Endothelial cell of umbilical vein (primary cell): ENCODE measurements at regions not wholly inside any gene's neighbourhood (a gene's known extent, or its start where the extent isn't known, plus 50 kb on each side); places are given as distances from the start of the nearest gene placed in this dataset.

Experiments used
- BruUV-seq: library from RNA; stranded (reverse); fragments of 400-500 nt; replicated peaks from 2 replicates; lab custom pipeline; 2021; lab: Mats Ljungman, UMichigan
- CTCF ChIA-PET: fragments of 300-600, 350-600 bp; sonication (Branson Sonifier 250); formaldehyde crosslinking; loops from one replicate; lab custom pipeline; 2021; ENCODE audit warnings: antibody characterized with exemption, inconsistent platforms; lab: Charles Lee
- POLR2A ChIA-PET: fragments of 300-600, 350-600 bp; sonication (Branson Sonifier 250); formaldehyde crosslinking; loops from one replicate; lab custom pipeline; 2021; ENCODE audit warnings: antibody characterized with exemption, inconsistent platforms; lab: Charles Lee
- DNase-seq: peaks from one replicate; pipeline ENCODE4 v3.0.0-alpha.2; 2011; ENCODE audit warnings: low read depth, low spot score
- FAIRE-seq: peaks from 2 replicates; lab custom pipeline; 2011; peaks lifted over from hg19 to GRCh38; lab: Jason Lieb, UNC
- H2AFZ ChIP-seq: 2 replicates; pipeline ENCODE4 v1.6.0; 2012; ENCODE audit warnings: low read depth, low read length, control low read depth, inconsistent platforms
- H3K27ac ChIP-seq: 2 replicates; pipeline ENCODE4 v1.5.1; 2011; ENCODE audit warnings: low read depth, mild to moderate bottlenecking, control low read depth, low read length, moderate library complexity; ENCODE audit not compliant: insufficient read depth
- H3K27me3 ChIP-seq, 2 experiments: 2 replicates each; pipeline versions ENCODE4 v1.6.0 to v1.6.1; 2011; ENCODE audit warnings: low read length in 2 of 2, mixed read lengths in 1 of 2; ENCODE audit not compliant: control insufficient read depth in 2 of 2, insufficient read depth in 2 of 2
- H3K36me3 ChIP-seq, 2 experiments: 2 replicates in 1 of 2; 3 replicates in 1 of 2; pipeline ENCODE4 v1.5.1; 2011; ENCODE audit warnings: low read length in 2 of 2, mild to moderate bottlenecking in 1 of 2, moderate library complexity in 1 of 2; ENCODE audit not compliant: control insufficient read depth in 2 of 2, insufficient read depth in 2 of 2; ENCODE audit errors: extremely low read depth in 1 of 2
- H3K4me1 ChIP-seq: 3 replicates; pipeline ENCODE4 v1.5.1; 2011; ENCODE audit warnings: mild to moderate bottlenecking, low read length; ENCODE audit not compliant: control insufficient read depth, insufficient read depth; ENCODE audit errors: extremely low read depth
- H3K4me2 ChIP-seq: 2 replicates; pipeline ENCODE4 v1.6.1; 2011; ENCODE audit warnings: low read length, control low read depth, mixed read lengths; ENCODE audit not compliant: insufficient read depth
- H3K4me3 ChIP-seq, 3 experiments: fragments of 200-600 bp in 1 of 3; sonication (generic), shearing (Covaris generic) in 1 of 3; replicated peaks in 1 of 3; 2 replicates each; pipeline ENCODE4 v1.5.1; 2011 to 2016; ENCODE audit warnings: control low read depth in 3 of 3, low read length in 3 of 3, mild to moderate bottlenecking in 2 of 3, inconsistent platforms in 1 of 3, low read depth in 1 of 3, moderate library complexity in 1 of 3; ENCODE audit not compliant: insufficient read depth in 1 of 3
- H3K79me2 ChIP-seq: 2 replicates; pipeline ENCODE4 v1.6.0; 2012; ENCODE audit warnings: low read length, inconsistent platforms; ENCODE audit not compliant: control insufficient read depth, insufficient read depth
- H3K9ac ChIP-seq: replicated peaks from 2 replicates; pipeline ENCODE3; 2011; ENCODE audit warnings: low read length, control low read depth; ENCODE audit not compliant: insufficient read depth; ENCODE audit errors: extremely low read depth
- H3K9me1 ChIP-seq: replicated peaks from 3 replicates; pipeline ENCODE4 v1.6.0; 2011; ENCODE audit warnings: mild to moderate bottlenecking, low read length; ENCODE audit not compliant: control insufficient read depth, insufficient read depth; ENCODE audit errors: extremely low read depth
- H3K9me3 ChIP-seq: replicated peaks from 2 replicates; pipeline ENCODE4 v1.5.1; 2012; ENCODE audit warnings: low read length, inconsistent platforms; ENCODE audit not compliant: control insufficient read depth, insufficient read depth
- H4K20me1 ChIP-seq: replicated peaks from 2 replicates; pipeline ENCODE3; 2011; ENCODE audit warnings: mild to moderate bottlenecking, low read length; ENCODE audit not compliant: control insufficient read depth, insufficient read depth; ENCODE audit errors: extremely low read depth
- CTCF ChIP-seq, 2 donors: IDR thresholded peaks; 1 replicate in 1 of 2; 2 replicates in 1 of 2; pipeline ENCODE4 v1.5.1; 2011; ENCODE audit warnings: low read length in 2 of 2, mild to moderate bottlenecking in 2 of 2, moderate library complexity in 2 of 2, control low read depth in 1 of 2, inconsistent platforms in 1 of 2, low read depth in 1 of 2; ENCODE audit not compliant: insufficient read depth in 1 of 2; ENCODE audit errors: extremely low read depth in 1 of 2
- GATA2 ChIP-seq: IDR thresholded peaks from 2 replicates; pipeline ENCODE4 v1.7.0; 2011; ENCODE audit warnings: low read depth, mild to moderate bottlenecking, moderate library complexity, mixed read lengths, low read length; ENCODE audit not compliant: insufficient read length, insufficient read depth
- JUN ChIP-seq: IDR thresholded peaks from 2 replicates; pipeline ENCODE4 v1.6.1; 2011; ENCODE audit warnings: borderline replicate concordance, low read depth; ENCODE audit not compliant: insufficient read length, insufficient read depth
- MAX ChIP-seq: IDR thresholded peaks from 2 replicates; pipeline ENCODE4 v1.6.1; 2011; ENCODE audit not compliant: insufficient read depth, insufficient read length
- MYC ChIP-seq: IDR thresholded peaks from one replicate; pipeline ENCODE4 v1.6.1; 2011; ENCODE audit warnings: mild to moderate bottlenecking, low read depth, low read length
- POLR2A ChIP-seq: IDR thresholded peaks from 2 replicates; pipeline ENCODE4 v1.6.1; 2012; ENCODE audit warnings: low read depth, mild to moderate bottlenecking, control low read depth, low read length
- POLR2AphosphoS5 ChIP-seq: IDR thresholded peaks from 2 replicates; pipeline ENCODE4 v1.6.1; 2012; ENCODE audit warnings: low read depth, mild to moderate bottlenecking, control low read depth, low read length, moderate library complexity; ENCODE audit not compliant: insufficient read depth
- dilution Hi-C: fragments of 300-500 bp; cut with MboI; formaldehyde crosslinking; loops from one replicate; pipeline ENCODE4 v1.15.0; 2019; ENCODE audit warnings: low sequenced_read_pairs; ENCODE audit not compliant: extremely low pct_ligation_motif_present
- intact Hi-C: fragments of 100-400 bp; cut with micrococcal nuclease; formaldehyde crosslinking; loops from one replicate; pipeline ENCODE4 v1.10.0; 2022

GRCh38 chr13:87954091-87954490 is 282.9 kb downstream of the SLITRK5 start:
- FAIRE-seq (no peak), DNase-seq (no peak)
- dilution Hi-C loops = no loop called here
- H3K4me2 ChIP-seq = no peak overlapping the region
- H3K4me1 ChIP-seq = no peaks in the 10 kb centered on the region
- ChIA-PET CTCF (no interaction called here), POLR2A (no interaction called here)
- peaks cover 7% of the 10 kb centered on the region for H3K9me3 ChIP-seq
- H4K20me1 ChIP-seq = no peaks in the 10 kb centered on the region
- no peak overlapping the region for H3K4me3 ChIP-seq
- no peak overlapping the region for H2AFZ ChIP-seq
- TF ChIP-seq JUN = no peak
- no peak for TF ChIP-seq CTCF (IDR thresholded peaks at IDR 0.05; ENCODE audit: extremely low read depth in 1 of 2, insufficient read depth in 1 of 2, low read depth in 1 of 2, low read length in 2 of 2)
- H3K9ac ChIP-seq = no peak overlapping the region
- BruUV-seq = no TSS peak
- H3K9me1 ChIP-seq = no peaks in the 10 kb centered on the region
- no peaks in the 10 kb centered on the region for H3K36me3 ChIP-seq
- no peaks in the 10 kb centered on the region for H3K79me2 ChIP-seq
- no peak overlapping the region for H3K27ac ChIP-seq
- no peaks in the 10 kb centered on the region for H3K27me3 ChIP-seq
- intact Hi-C loops = loop anchor here (10.0 kb wide), 1 partner anchor 1939 kb away; no protein-coding TSS in a partner anchor

GRCh38 chr13:87961546-87961945 is 290.4 kb downstream of the SLITRK5 start:
- Histone ChIP-seq H3K4me3 (no peak overlapping the region), H3K79me2 (no peaks in the 10 kb centered on the region), H3K9me3 (peaks cover 6% of the 10 kb centered on the region), H3K27ac (no peak overlapping the region), H3K27me3 (no peaks in the 10 kb centered on the region), H3K4me2 (no peak overlapping the region), H3K36me3 (no peaks in the 10 kb centered on the region), H3K9me1 (no peaks in the 10 kb centered on the region), H3K4me1 (no peaks in the 10 kb centered on the region), H2AFZ (no peak overlapping the region), H3K9ac (no peak overlapping the region), H4K20me1 (no peaks in the 10 kb centered on the region)
- no peak for TF ChIP-seq POLR2AphosphoS5
- TF ChIP-seq CTCF (IDR thresholded peaks at IDR 0.05; ENCODE audit: extremely low read depth in 1 of 2, insufficient read depth in 1 of 2, low read depth in 1 of 2, low read length in 2 of 2) = no peak
- no peak for TF ChIP-seq POLR2A
- TF ChIP-seq GATA2 = no peak
- no peak for TF ChIP-seq JUN
- TF ChIP-seq MYC = no peak
- no peak for TF ChIP-seq MAX
- no peak for DNase-seq
- BruUV-seq = no TSS peak
- intact Hi-C loops = no loop called here
- CTCF ChIA-PET = no interaction called here
- POLR2A ChIA-PET = no interaction called here
- no peak for FAIRE-seq
- dilution Hi-C loops = no loop called here
